SU-DHL-6 (cell line): ENCODE measurements at regions not wholly inside any gene's neighbourhood (a gene's known extent, or its start where the extent isn't known, plus 50 kb on each side); places are given as distances from the start of the nearest gene placed in this dataset.

Experiments used
- H2AFZ ChIP-seq: fragments of 200-600 bp; sonication (generic); 2 replicates; pipeline ENCODE4 v1.6.1; 2014; ENCODE audit warnings: low read depth, mild to moderate bottlenecking, moderate library complexity, mixed read lengths, antibody characterized with exemption, low read length; ENCODE audit not compliant: severe bottlenecking
- H3F3A ChIP-seq: fragments of 200-600 bp; shearing (Covaris generic); 2 replicates; pipeline ENCODE4 v1.6.0; 2016; ENCODE audit warnings: antibody characterized with exemption, mild to moderate bottlenecking; ENCODE audit not compliant: insufficient read depth
- H3K27ac ChIP-seq: fragments of 200-600 bp; sonication (generic); 2 replicates; pipeline ENCODE4 v1.5.1; 2016; ENCODE audit warnings: low read depth, mild to moderate bottlenecking, low read length, moderate library complexity, mixed read lengths
- H3K27me3 ChIP-seq: fragments of 200-600 bp; sonication (generic), shearing (Covaris generic); 2 replicates; pipeline ENCODE4 v1.6.0; 2014; ENCODE audit warnings: mild to moderate bottlenecking, low read length
- H3K36me3 ChIP-seq: fragments of 200-600 bp; sonication (generic); 2 replicates; pipeline ENCODE4 v1.6.1; 2014; ENCODE audit warnings: mild to moderate bottlenecking, low read length, mixed read lengths
- H3K4me2 ChIP-seq: fragments of 300-600, 200-600 bp; shearing (Covaris generic), sonication (generic); 2 replicates; pipeline ENCODE4 v1.6.0; 2014; ENCODE audit warnings: low read length, low read depth, mild to moderate bottlenecking; ENCODE audit not compliant: poor library complexity, severe bottlenecking
- H3K4me3 ChIP-seq: fragments of 200-600 bp; sonication (generic); 2 replicates; pipeline ENCODE4 v1.5.1; 2014; ENCODE audit warnings: antibody characterized with exemption, low read length, mild to moderate bottlenecking, mixed read lengths; ENCODE audit not compliant: insufficient read depth, poor library complexity, severe bottlenecking
- H3K79me2 ChIP-seq: fragments of 200-600 bp; sonication (generic); 2 replicates; pipeline ENCODE4 v1.6.1; 2014; ENCODE audit warnings: mild to moderate bottlenecking, low read length, moderate library complexity; ENCODE audit not compliant: insufficient read depth
- H3K9ac ChIP-seq: fragments of 200-600 bp; sonication (generic); 2 replicates; pipeline ENCODE4 v1.7.0; 2014; ENCODE audit warnings: mild to moderate bottlenecking, low read length
- H3K9me2 ChIP-seq: fragments of 200-600 bp; sonication (generic); replicated peaks from 2 replicates; pipeline ENCODE4 v1.6.1; 2014; ENCODE audit warnings: low read length; ENCODE audit not compliant: insufficient read depth
- H3K9me3 ChIP-seq: fragments of 200-600 bp; sonication (generic); 2 replicates; pipeline ENCODE4 v1.6.1; 2014; ENCODE audit warnings: low read length, mixed read lengths; ENCODE audit not compliant: insufficient read depth
- H4K20me1 ChIP-seq: fragments of 200-600 bp; sonication (generic); 2 replicates; pipeline ENCODE4 v1.6.1; 2014; ENCODE audit warnings: low read depth, mild to moderate bottlenecking, antibody characterized with exemption, low read length, moderate library complexity, mixed read lengths
- CTCF ChIP-seq: fragments of 200-600 bp; sonication (generic); IDR thresholded peaks from one replicate; pipeline ENCODE4 v1.5.1; 2017; ENCODE audit warnings: antibody characterized with exemption, mild to moderate bottlenecking, low read length, moderate library complexity; ENCODE audit not compliant: insufficient read depth, poor library complexity, severe bottlenecking
- EZH2phosphoT487 ChIP-seq: fragments of 200-600 bp; sonication (generic), shearing (Covaris generic); conservative IDR thresholded peaks from 2 replicates; pipeline ENCODE4 v1.6.1; 2018; ENCODE audit warnings: mild to moderate bottlenecking, antibody characterized with exemption, low read length, moderate library complexity, mixed read lengths

- H4K20me1 ChIP-seq = no peaks in the 10 kb centered on the region
- peak overlapping the region; percentile 57 for H3K27ac ChIP-seq
- peak overlapping the region; percentile 23; the same call in 1 of the 2 replicates for H3K9ac ChIP-seq
- H3K9me3 ChIP-seq = no peaks in the 10 kb centered on the region
- H3K79me2 ChIP-seq = no peaks in the 10 kb centered on the region
- no peak overlapping the region for H3K4me3 ChIP-seq
- H3K36me3 ChIP-seq = no peaks in the 10 kb centered on the region
- peak overlapping the region; percentile 5 for H2AFZ ChIP-seq
- no peaks in the 10 kb centered on the region for H3K9me2 ChIP-seq
- no peaks in the 10 kb centered on the region for H3F3A ChIP-seq
- no peaks in the 10 kb centered on the region for H3K27me3 ChIP-seq
- TF ChIP-seq CTCF (no peak), EZH2phosphoT487 (no peak)
- H3K4me2 ChIP-seq = peak overlapping the region; percentile 45
These were observed 217.6 kb upstream of the DTNBP1 start for GRCh38 chr6:15880262-15880973.

- Histone ChIP-seq H3K27ac (peak overlapping the region; percentile 57), H3K9me3 (no peaks in the 10 kb centered on the region), H3K4me3 (no peak overlapping the region), H3K9me2 (no peaks in the 10 kb centered on the region), H3K79me2 (no peaks in the 10 kb centered on the region), H3K9ac (peak overlapping the region; percentile 23; the same call in 1 of the 2 replicates), H3K27me3 (no peaks in the 10 kb centered on the region), H3K36me3 (no peaks in the 10 kb centered on the region), H3F3A (no peaks in the 10 kb centered on the region), H2AFZ (peak overlapping the region; percentile 5), H4K20me1 (no peaks in the 10 kb centered on the region), H3K4me2 (peak overlapping the region; percentile 45)
- TF ChIP-seq CTCF (no peak), EZH2phosphoT487 (no peak)
These were observed 216.8 kb upstream of the DTNBP1 start for GRCh38 chr6:15879371-15880261.

- Histone ChIP-seq H3K36me3 (no peaks in the 10 kb centered on the region), H3K9ac (no peak overlapping the region), H3K27me3 (no peaks in the 10 kb centered on the region), H3K9me2 (no peaks in the 10 kb centered on the region), H3K4me2 (no peak overlapping the region), H3K79me2 (no peaks in the 10 kb centered on the region), H4K20me1 (no peaks in the 10 kb centered on the region), H3K27ac (no peak overlapping the region), H3K4me3 (no peak overlapping the region), H2AFZ (no peak overlapping the region), H3K9me3 (no peaks in the 10 kb centered on the region), H3F3A (no peaks in the 10 kb centered on the region)
- TF ChIP-seq EZH2phosphoT487 = no peak
- TF ChIP-seq CTCF = no peak
These were observed 214.4 kb upstream of the DTNBP1 start for GRCh38 chr6:15877231-15877630.
